Suprapubic skin (tissue), 3 donors: ENCODE measurements at regions not wholly inside any gene's neighbourhood (a gene's known extent, or its start where the extent isn't known, plus 50 kb on each side); places are given as distances from the start of the nearest gene placed in this dataset.

ENCODE experiments used
- POLR2AphosphoS5 ChIP-seq, 3 donors: sonication (generic); formaldehyde crosslinking; IDR thresholded peaks; one replicate each; pipeline ENCODE4 v1.6.1; 2017; ENCODE audit warnings: antibody characterized with exemption in 3 of 3
- TF ChIP-seq, protein P1 (sequence below), 2 donors: fragments of 200-600 bp in 1 of 2; fragments of 450-650 bp in 1 of 2; sonication (generic) in 1 of 2; IDR thresholded peaks; one replicate each; pipeline ENCODE4 v1.5.1; 2016 to 2019; ENCODE audit warnings: antibody characterized with exemption in 2 of 2, mild to moderate bottlenecking in 1 of 2, moderate library complexity in 1 of 2

- TF ChIP-seq, protein P1, sequence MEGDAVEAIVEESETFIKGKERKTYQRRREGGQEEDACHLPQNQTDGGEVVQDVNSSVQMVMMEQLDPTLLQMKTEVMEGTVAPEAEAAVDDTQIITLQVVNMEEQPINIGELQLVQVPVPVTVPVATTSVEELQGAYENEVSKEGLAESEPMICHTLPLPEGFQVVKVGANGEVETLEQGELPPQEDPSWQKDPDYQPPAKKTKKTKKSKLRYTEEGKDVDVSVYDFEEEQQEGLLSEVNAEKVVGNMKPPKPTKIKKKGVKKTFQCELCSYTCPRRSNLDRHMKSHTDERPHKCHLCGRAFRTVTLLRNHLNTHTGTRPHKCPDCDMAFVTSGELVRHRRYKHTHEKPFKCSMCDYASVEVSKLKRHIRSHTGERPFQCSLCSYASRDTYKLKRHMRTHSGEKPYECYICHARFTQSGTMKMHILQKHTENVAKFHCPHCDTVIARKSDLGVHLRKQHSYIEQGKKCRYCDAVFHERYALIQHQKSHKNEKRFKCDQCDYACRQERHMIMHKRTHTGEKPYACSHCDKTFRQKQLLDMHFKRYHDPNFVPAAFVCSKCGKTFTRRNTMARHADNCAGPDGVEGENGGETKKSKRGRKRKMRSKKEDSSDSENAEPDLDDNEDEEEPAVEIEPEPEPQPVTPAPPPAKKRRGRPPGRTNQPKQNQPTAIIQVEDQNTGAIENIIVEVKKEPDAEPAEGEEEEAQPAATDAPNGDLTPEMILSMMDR (IDR thresholded peaks at IDR 0.05): no peak
- no peak for TF ChIP-seq POLR2AphosphoS5 (IDR thresholded peaks at IDR 0.05)
Observed at GRCh38 chr20:12916699-12917098, 92.1 kb upstream of the SPTLC3 start.
